OCI-LY3 (cell line): ENCODE measurements at regions not wholly inside any gene's neighbourhood (a gene's known extent, or its start where the extent isn't known, plus 50 kb on each side); places are given as distances from the start of the nearest gene placed in this dataset.

Source experiments
- H2AFZ ChIP-seq: fragments of 200-600, 300-600 bp; shearing (Covaris generic); 2 replicates; pipeline ENCODE4 v1.6.0; 2014; ENCODE audit warnings: antibody characterized with exemption, low read depth, low read length
- H3K27ac ChIP-seq: fragments of 200-600, 300-600 bp; sonication (generic); 2 replicates; pipeline ENCODE4 v1.5.1; 2014; ENCODE audit warnings: mild to moderate bottlenecking, low read length, moderate library complexity, mixed read lengths
- H3K27me3 ChIP-seq: fragments of 200-600, 300-600 bp; sonication (generic); 2 replicates; pipeline ENCODE4 v1.6.1; 2014; ENCODE audit warnings: low read depth, low read length, mixed read lengths
- H3K36me3 ChIP-seq: fragments of 200-600, 300-600 bp; sonication (generic); replicated peaks from 2 replicates; pipeline ENCODE3; 2014; ENCODE audit warnings: low read depth, low read length, mixed read lengths
- H3K4me1 ChIP-seq: fragments of 300-600, 200-600 bp; sonication (generic); 2 replicates; pipeline ENCODE4 v1.6.1; 2014; ENCODE audit warnings: low read length, mixed read lengths
- H3K4me2 ChIP-seq: fragments of 200-600, 300-600 bp; sonication (generic); 2 replicates; pipeline ENCODE4 v1.6.1; 2014; ENCODE audit warnings: low read length, mixed read lengths
- H3K4me3 ChIP-seq: fragments of 300-600, 200-600 bp; sonication (generic); 2 replicates; pipeline ENCODE4 v1.5.1; 2014; ENCODE audit warnings: antibody characterized with exemption, mild to moderate bottlenecking, low read length, moderate library complexity
- H3K79me2 ChIP-seq: fragments of 300-600, 200-600 bp; shearing (Covaris generic); 2 replicates; pipeline ENCODE4 v1.6.1; 2014; ENCODE audit warnings: mild to moderate bottlenecking, low read length, mixed read lengths
- H3K9ac ChIP-seq: fragments of 300-600, 200-600 bp; shearing (Covaris generic); 2 replicates; pipeline ENCODE4 v1.6.0; 2014; ENCODE audit warnings: mild to moderate bottlenecking, low read length, moderate library complexity
- H3K9me3 ChIP-seq: fragments of 200-600, 300-600 bp; shearing (Covaris generic); 2 replicates; pipeline ENCODE4 v1.6.1; 2014; ENCODE audit warnings: low read length, mixed read lengths; ENCODE audit not compliant: insufficient read depth
- H4K20me1 ChIP-seq: fragments of 200-600, 300-600 bp; sonication (generic); 2 replicates; pipeline ENCODE4 v1.6.1; 2016; ENCODE audit warnings: low read length, mixed read lengths; ENCODE audit not compliant: insufficient read depth
- EZH2phosphoT487 ChIP-seq: fragments of 200-600 bp; shearing (Covaris generic); IDR thresholded peaks from 2 replicates; pipeline ENCODE4 v1.6.1; 2018; ENCODE audit warnings: antibody characterized with exemption, mixed run types, low read depth
- TF ChIP-seq, protein P1 (sequence below): fragments of 200-600, 300-600 bp; sonication (generic); IDR thresholded peaks from 2 replicates; pipeline ENCODE4 v1.5.1; 2014; ENCODE audit warnings: antibody characterized with exemption, low read length, low read depth

DNA sequence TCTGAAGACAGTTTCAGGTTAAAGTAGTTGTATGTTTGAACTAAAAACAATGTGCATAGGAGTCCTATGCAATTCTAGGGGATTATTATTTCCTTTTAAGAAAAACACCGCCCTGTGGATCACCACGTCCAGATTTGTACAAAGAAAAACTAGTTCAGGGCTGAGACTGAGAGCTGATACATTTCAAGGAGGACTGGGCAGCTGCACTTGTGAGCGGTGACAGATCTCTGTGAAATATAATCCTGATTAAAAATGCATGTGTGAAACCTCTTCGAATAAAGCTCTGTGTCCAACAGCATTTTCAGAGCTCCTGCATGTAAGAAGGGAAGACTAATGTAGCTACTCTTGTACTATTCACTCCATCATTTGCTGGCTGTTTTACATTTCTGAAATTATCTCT lies 365.8 kb upstream of the PITX2 start:
- Histone ChIP-seq H3K79me2 (no peaks in the 10 kb centered on the region), H3K4me2 (no peak overlapping the region), H3K27me3 (no peaks in the 10 kb centered on the region), H3K9me3 (no peaks in the 10 kb centered on the region), H3K36me3 (no peaks in the 10 kb centered on the region), H4K20me1 (no peaks in the 10 kb centered on the region), H3K27ac (no peak overlapping the region), H3K4me3 (no peak overlapping the region), H3K9ac (no peak overlapping the region), H3K4me1 (no peaks in the 10 kb centered on the region), H2AFZ (no peak overlapping the region)
- TF ChIP-seq EZH2phosphoT487: no peak
- TF ChIP-seq, protein P1, sequence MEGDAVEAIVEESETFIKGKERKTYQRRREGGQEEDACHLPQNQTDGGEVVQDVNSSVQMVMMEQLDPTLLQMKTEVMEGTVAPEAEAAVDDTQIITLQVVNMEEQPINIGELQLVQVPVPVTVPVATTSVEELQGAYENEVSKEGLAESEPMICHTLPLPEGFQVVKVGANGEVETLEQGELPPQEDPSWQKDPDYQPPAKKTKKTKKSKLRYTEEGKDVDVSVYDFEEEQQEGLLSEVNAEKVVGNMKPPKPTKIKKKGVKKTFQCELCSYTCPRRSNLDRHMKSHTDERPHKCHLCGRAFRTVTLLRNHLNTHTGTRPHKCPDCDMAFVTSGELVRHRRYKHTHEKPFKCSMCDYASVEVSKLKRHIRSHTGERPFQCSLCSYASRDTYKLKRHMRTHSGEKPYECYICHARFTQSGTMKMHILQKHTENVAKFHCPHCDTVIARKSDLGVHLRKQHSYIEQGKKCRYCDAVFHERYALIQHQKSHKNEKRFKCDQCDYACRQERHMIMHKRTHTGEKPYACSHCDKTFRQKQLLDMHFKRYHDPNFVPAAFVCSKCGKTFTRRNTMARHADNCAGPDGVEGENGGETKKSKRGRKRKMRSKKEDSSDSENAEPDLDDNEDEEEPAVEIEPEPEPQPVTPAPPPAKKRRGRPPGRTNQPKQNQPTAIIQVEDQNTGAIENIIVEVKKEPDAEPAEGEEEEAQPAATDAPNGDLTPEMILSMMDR: no peak

DNA sequence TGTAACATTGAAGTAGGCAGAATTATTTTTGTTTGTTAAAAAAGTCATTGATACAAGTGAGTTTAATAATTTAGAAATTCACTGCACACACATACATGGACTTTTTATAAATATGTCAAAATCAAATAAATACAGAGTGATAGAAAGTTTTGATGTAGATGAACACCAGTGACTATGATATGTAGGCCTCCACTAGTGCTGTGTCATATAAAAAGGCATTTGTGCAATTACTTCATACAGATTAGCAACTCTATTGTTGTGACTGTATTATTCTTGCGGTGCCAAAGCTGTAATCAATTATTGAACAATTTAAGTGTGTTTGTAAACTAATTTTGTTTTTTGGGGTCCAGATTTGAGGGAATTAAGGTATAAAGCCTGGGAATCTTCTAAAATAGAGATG lies 366.2 kb upstream of the PITX2 start:
- H4K20me1 ChIP-seq: no peaks in the 10 kb centered on the region
- no peaks in the 10 kb centered on the region for H3K4me1 ChIP-seq
- no peak overlapping the region for H3K4me2 ChIP-seq
- H3K27ac ChIP-seq: no peak overlapping the region
- H3K27me3 ChIP-seq: no peaks in the 10 kb centered on the region
- no peak overlapping the region for H3K4me3 ChIP-seq
- TF ChIP-seq, protein P1: no peak
- TF ChIP-seq EZH2phosphoT487: no peak
- no peaks in the 10 kb centered on the region for H3K79me2 ChIP-seq
- no peaks in the 10 kb centered on the region for H3K9me3 ChIP-seq
- no peak overlapping the region for H3K9ac ChIP-seq
- no peak overlapping the region for H2AFZ ChIP-seq
- no peaks in the 10 kb centered on the region for H3K36me3 ChIP-seq

GRCh38 chr4:110994781-110995180 lies 371.9 kb upstream of the PITX2 start:
- H3K4me1 ChIP-seq: no peaks in the 10 kb centered on the region
- no peaks in the 10 kb centered on the region for H4K20me1 ChIP-seq
- no peaks in the 10 kb centered on the region for H3K27me3 ChIP-seq
- H3K79me2 ChIP-seq: no peaks in the 10 kb centered on the region
- H3K36me3 ChIP-seq: no peaks in the 10 kb centered on the region
- H3K4me3 ChIP-seq: no peak overlapping the region
- no peak overlapping the region for H3K9ac ChIP-seq
- no peak overlapping the region for H3K27ac ChIP-seq
- TF ChIP-seq, protein P1: no peak
- no peak for TF ChIP-seq EZH2phosphoT487
- no peak overlapping the region for H3K4me2 ChIP-seq
- H3K9me3 ChIP-seq: no peaks in the 10 kb centered on the region
- H2AFZ ChIP-seq: no peak overlapping the region

DNA sequence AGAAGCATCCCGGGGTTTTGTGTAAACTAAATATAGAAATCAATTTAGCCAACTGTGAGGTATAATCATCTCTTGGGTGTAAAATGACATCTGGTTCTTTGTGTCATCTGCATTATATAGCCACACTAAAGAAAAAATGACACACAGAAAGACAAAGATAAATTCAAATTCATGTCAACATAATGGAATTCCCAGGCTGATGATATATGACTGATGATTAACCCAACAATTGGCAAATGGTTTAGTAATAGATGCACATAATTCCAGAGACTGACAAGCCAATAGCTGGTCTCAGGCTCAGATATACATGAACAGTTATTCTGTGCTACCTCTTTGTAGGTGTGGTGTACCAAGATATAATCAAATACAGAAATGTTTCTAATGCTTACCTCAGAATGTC lies 375.4 kb upstream of the PITX2 start:
- H3K36me3 ChIP-seq: no peaks in the 10 kb centered on the region
- TF ChIP-seq EZH2phosphoT487: no peak
- TF ChIP-seq, protein P1: no peak
- H4K20me1 ChIP-seq: no peaks in the 10 kb centered on the region
- no peaks in the 10 kb centered on the region for H3K27me3 ChIP-seq
- no peaks in the 10 kb centered on the region for H3K9me3 ChIP-seq
- no peak overlapping the region for H3K4me2 ChIP-seq
- H3K79me2 ChIP-seq: no peaks in the 10 kb centered on the region
- no peak overlapping the region for H3K9ac ChIP-seq
- no peak overlapping the region for H3K4me3 ChIP-seq
- no peak overlapping the region for H3K27ac ChIP-seq
- H3K4me1 ChIP-seq: no peaks in the 10 kb centered on the region
- H2AFZ ChIP-seq: no peak overlapping the region
